Pons (tissue), 1 donor: ENCODE measurements at regions not wholly inside any gene's neighbourhood (a gene's known extent, or its start where the extent isn't known, plus 50 kb on each side); places are given as distances from the start of the nearest gene placed in this dataset.
"Not testable (repeated sequence)": the region's sequence is repeated elsewhere in the genome, so short reads cannot be mapped to it uniquely, and the experiment has no call there.

Experiments used
- DNase-seq: peaks from one replicate; pipeline ENCODE4 v3.0.0-alpha.2; 2016; ENCODE audit warnings: low spot score

DNA sequence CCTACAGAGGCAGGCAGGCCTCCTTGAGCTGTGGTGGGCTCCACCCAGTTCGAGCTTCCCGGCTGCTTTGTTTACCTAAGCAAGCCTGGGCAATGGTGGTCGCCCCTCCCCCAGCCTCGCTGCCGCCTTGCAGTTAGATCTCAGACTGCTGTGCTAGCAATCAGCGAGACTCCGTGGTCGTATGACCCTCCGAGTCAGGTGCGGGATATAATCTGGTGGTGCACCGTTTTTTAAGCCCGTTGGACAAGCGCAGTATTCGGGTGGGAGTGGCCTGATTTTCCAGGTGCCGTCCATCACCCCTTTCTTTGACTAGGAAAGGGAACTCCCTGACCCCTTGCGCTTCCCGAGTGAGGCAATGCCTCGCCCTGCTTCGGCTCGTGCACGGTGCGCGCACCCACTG, 407.6 kb downstream of the NTRK2 start:
- DNase-seq: not testable (repeated sequence)
